IMR-90 (cell line): ENCODE measurements at regions not wholly inside any gene's neighbourhood (a gene's known extent, or its start where the extent isn't known, plus 50 kb on each side); places are given as distances from the start of the nearest gene placed in this dataset.

ENCODE experiments used
- ATAC-seq: fragments of 200-7000 bp; cut with Tn5 transposase; 2 replicates; pipeline ENCODE4 v1.9.1; 2020; ENCODE audit warnings: low read depth, mild to moderate bottlenecking, moderate library complexity
- BruUV-seq: library from RNA; stranded (reverse); fragments of 400-500 nt; replicated peaks from 2 replicates; lab custom pipeline; 2021; lab: Mats Ljungman, UMichigan
- CTCF ChIA-PET: fragments of 300-600 bp; formaldehyde crosslinking; extraction: SDS; loops from one replicate; lab custom pipeline; 2021; ENCODE audit warnings: antibody characterized with exemption; lab: Yijun Ruan, JAX
- POLR2A ChIA-PET: fragments of 300-600 bp; sonication (Branson Sonifier 250); formaldehyde crosslinking; loops from one replicate; lab custom pipeline; 2022; ENCODE audit warnings: antibody characterized with exemption; ENCODE audit not compliant: unreplicated experiment; lab: Charles Lee
- DNase-seq: peaks from one replicate; pipeline ENCODE4 v3.0.0; 2013
- H2AFZ ChIP-seq: replicated peaks from 2 replicates; pipeline ENCODE3; 2013; ENCODE audit warnings: low read length, mild to moderate bottlenecking; ENCODE audit not compliant: poor library complexity
- H2AK5ac ChIP-seq: 2 replicates; pipeline ENCODE4 v1.6.1; 2013; ENCODE audit warnings: low read depth, low read length, inconsistent platforms
- H2AK9ac ChIP-seq: replicated peaks from 2 replicates; pipeline ENCODE3; 2013; ENCODE audit warnings: mild to moderate bottlenecking, low read depth, low read length, moderate library complexity; ENCODE audit not compliant: poor library complexity
- H2BK120ac ChIP-seq: 2 replicates; pipeline ENCODE4 v1.6.1; 2013; ENCODE audit warnings: low read depth, low read length, inconsistent platforms
- H2BK15ac ChIP-seq: 3 replicates; pipeline ENCODE4 v1.6.1; 2013; ENCODE audit warnings: low read depth, low read length, inconsistent platforms
- H2BK20ac ChIP-seq: 2 replicates; pipeline ENCODE4 v1.6.1; 2013; ENCODE audit warnings: low read depth, mild to moderate bottlenecking, inconsistent platforms, low read length, moderate library complexity
- H2BK5ac ChIP-seq: 2 replicates; pipeline ENCODE4 v1.6.1; 2013; ENCODE audit warnings: mild to moderate bottlenecking, low read depth, low read length, inconsistent platforms; ENCODE audit not compliant: poor library complexity, severe bottlenecking
- H3K14ac ChIP-seq: replicated peaks from 2 replicates; pipeline ENCODE4 v1.6.1; 2013; ENCODE audit warnings: low read depth, low read length, inconsistent platforms
- H3K18ac ChIP-seq: 2 replicates; pipeline ENCODE4 v1.6.1; 2013; ENCODE audit warnings: low read depth, low read length, control low read depth
- H3K23ac ChIP-seq: 2 replicates; pipeline ENCODE4 v1.6.1; 2013; ENCODE audit warnings: low read depth, low read length, inconsistent platforms
- H3K27ac ChIP-seq: 2 replicates; pipeline ENCODE4 v1.5.1; 2013; ENCODE audit warnings: mild to moderate bottlenecking, control low read depth, low read length; ENCODE audit not compliant: insufficient read depth
- H3K27me3 ChIP-seq: 2 replicates; pipeline ENCODE4 v1.6.1; 2013; ENCODE audit warnings: low read length; ENCODE audit not compliant: control insufficient read depth, insufficient read depth
- H3K36me3 ChIP-seq: 2 replicates; pipeline ENCODE4 v1.6.1; 2013; ENCODE audit warnings: low read length, mixed read lengths; ENCODE audit not compliant: control insufficient read depth, insufficient read depth
- H3K4ac ChIP-seq: 2 replicates; pipeline ENCODE4 v1.6.1; 2013; ENCODE audit warnings: low read depth, low read length, inconsistent platforms
- H3K4me1 ChIP-seq: 2 replicates; pipeline ENCODE4 v1.6.1; 2013; ENCODE audit warnings: low read length, mixed read lengths; ENCODE audit not compliant: control insufficient read depth, insufficient read depth
- H3K4me2 ChIP-seq: 2 replicates; pipeline ENCODE4 v1.6.1; 2013; ENCODE audit warnings: low read depth, mild to moderate bottlenecking, control low read depth, low read length, moderate library complexity
- H3K4me3 ChIP-seq: 2 replicates; pipeline ENCODE4 v1.5.1; 2013; ENCODE audit warnings: low read depth, mild to moderate bottlenecking, control low read depth, low read length, moderate library complexity; ENCODE audit not compliant: insufficient read depth
- H3K56ac ChIP-seq: 2 replicates; pipeline ENCODE4 v1.6.1; 2013; ENCODE audit warnings: low read length, inconsistent platforms; ENCODE audit not compliant: insufficient read depth; ENCODE audit errors: extremely low read depth
- H3K79me1 ChIP-seq, 2 experiments: 2 replicates each; pipeline ENCODE4 v1.6.1; 2013; ENCODE audit warnings: low read length in 2 of 2, inconsistent platforms in 1 of 2, low read depth in 1 of 2
- H3K9ac ChIP-seq: 2 replicates; pipeline ENCODE4 v1.6.1; 2013; ENCODE audit warnings: low read depth, low read length, control low read depth
- H3K9me1 ChIP-seq: 2 replicates; pipeline ENCODE4 v1.6.1; 2013; ENCODE audit warnings: low read length, inconsistent platforms; ENCODE audit not compliant: insufficient read depth
- H3K9me3 ChIP-seq: 2 replicates; pipeline ENCODE4 v1.6.1; 2013; ENCODE audit warnings: low read length; ENCODE audit not compliant: control insufficient read depth, insufficient read depth
- H4K20me1 ChIP-seq: 2 replicates; pipeline ENCODE4 v1.6.1; 2013; ENCODE audit warnings: low read length, inconsistent platforms; ENCODE audit not compliant: insufficient read depth
- H4K5ac ChIP-seq: 2 replicates; pipeline ENCODE4 v1.6.1; 2013; ENCODE audit warnings: mild to moderate bottlenecking, low read depth, low read length, control low read depth
- H4K8ac ChIP-seq, 2 experiments: 2 replicates each; pipeline ENCODE4 v1.6.1; 2013; ENCODE audit warnings: low read depth in 2 of 2, low read length in 2 of 2, control low read depth in 1 of 2, inconsistent platforms in 1 of 2
- H4K91ac ChIP-seq: 2 replicates; pipeline ENCODE4 v1.6.1; 2013; ENCODE audit warnings: low read depth, low read length, inconsistent platforms; ENCODE audit not compliant: insufficient read depth
- BHLHE40 ChIP-seq: fragments of 150-350 bp; IDR thresholded peaks from 2 replicates; pipeline ENCODE4 v1.6.1; 2016; ENCODE audit warnings: mild to moderate bottlenecking, low read depth, low read length
- CEBPB ChIP-seq: IDR thresholded peaks from 2 replicates; pipeline ENCODE4 v1.6.1; 2012; ENCODE audit warnings: low read depth, low read length, improper control_type of control experiment
- CHD1 ChIP-seq: IDR thresholded peaks from 2 replicates; pipeline ENCODE4 v1.6.1; 2012; ENCODE audit warnings: low read depth, low read length, improper control_type of control experiment
- CTCF ChIP-seq: conservative IDR thresholded peaks from 2 replicates; pipeline ENCODE4 v1.5.1; 2012; ENCODE audit warnings: mild to moderate bottlenecking, low read depth, low read length, improper control_type of control experiment
- ELK1 ChIP-seq: fragments of 150-350 bp; IDR thresholded peaks from 2 replicates; pipeline ENCODE4 v1.6.1; 2016; ENCODE audit warnings: low read depth, mild to moderate bottlenecking, low read length, moderate library complexity, borderline replicate concordance
- FOS ChIP-seq: fragments of 150-350 bp; IDR thresholded peaks from 2 replicates; pipeline ENCODE4 v1.6.1; 2016; ENCODE audit warnings: low read depth, low read length
- MAFK ChIP-seq: IDR thresholded peaks from 2 replicates; pipeline ENCODE4 v1.6.1; 2012; ENCODE audit warnings: low read depth, low read length, improper control_type of control experiment
- MAZ ChIP-seq: IDR thresholded peaks from 2 replicates; pipeline ENCODE4 v1.6.1; 2012; ENCODE audit warnings: low read depth, mild to moderate bottlenecking, low read length, improper control_type of control experiment, moderate library complexity, borderline replicate concordance
- MXI1 ChIP-seq: IDR thresholded peaks from 2 replicates; pipeline ENCODE4 v1.6.1; 2012; ENCODE audit warnings: low read depth, mild to moderate bottlenecking, low read length, moderate library complexity, borderline replicate concordance
- NFE2L2 ChIP-seq: fragments of 150-350 bp; IDR thresholded peaks from 2 replicates; pipeline ENCODE4 v1.6.1; 2016; ENCODE audit warnings: low read depth, mild to moderate bottlenecking, low read length
- POLR2A ChIP-seq: IDR thresholded peaks from 2 replicates; pipeline ENCODE4 v1.6.1; 2012; ENCODE audit warnings: mild to moderate bottlenecking, low read depth, low read length
- RAD21 ChIP-seq: IDR thresholded peaks from 2 replicates; pipeline ENCODE4 v1.6.1; 2012; ENCODE audit warnings: low read length, improper control_type of control experiment
- RCOR1 ChIP-seq: IDR thresholded peaks from 2 replicates; pipeline ENCODE4 v1.6.1; 2012; ENCODE audit warnings: mild to moderate bottlenecking, low read length, improper control_type of control experiment; ENCODE audit not compliant: insufficient replicate concordance
- RFX5 ChIP-seq: IDR thresholded peaks from 2 replicates; pipeline ENCODE4 v1.8.0; 2012; ENCODE audit warnings: low read depth, mild to moderate bottlenecking, low read length, moderate library complexity
- SMC3 ChIP-seq: fragments of 150-350 bp; IDR thresholded peaks from 2 replicates; pipeline ENCODE4 v1.6.1; 2016; ENCODE audit warnings: low read depth, mild to moderate bottlenecking, antibody characterized with exemption, low read length, moderate library complexity
- USF2 ChIP-seq: fragments of 150-350 bp; IDR thresholded peaks from 2 replicates; pipeline ENCODE4 v1.6.1; 2017; ENCODE audit warnings: mild to moderate bottlenecking, antibody characterized with exemption, low read length, low read depth
- WGBS, 2 experiments: methylation state at CpG; one replicate each; pipeline versions ENCODE4 v1.1.5 to v1.1.7; 2013; ENCODE audit warnings: missing lambda C conversion rate in 2 of 2; ENCODE audit not compliant: insufficient read length in 1 of 2; ENCODE audit errors: extremely low coverage in 2 of 2; 5-methylcytosine and 5-hydroxymethylcytosine counted together
- dilution Hi-C: fragments of 300-500 bp; cut with HindIII; formaldehyde crosslinking; loops from one replicate; pipeline ENCODE4 v1.14.3; 2018; ENCODE audit warnings: low sequenced_read_pairs; ENCODE audit not compliant: unreplicated experiment
- in situ Hi-C: fragments of 300-500 bp; cut with MboI; formaldehyde crosslinking; loops from 3 replicates; pipeline ENCODE4 v1.14.3; 2019; ENCODE audit warnings: low sequenced_read_pairs, inconsistent platforms, mixed read lengths
- intact Hi-C: fragments of 100-400 bp; cut with micrococcal nuclease; formaldehyde crosslinking; loops from 2 replicates; pipeline ENCODE4 v1.10.0; 2022

- Histone ChIP-seq H2BK120ac (no peak overlapping the region), H3K9ac (no peak overlapping the region), H3K9me3 (peaks cover 18% of the 10 kb centered on the region), H4K20me1 (no peaks in the 10 kb centered on the region), H2BK20ac (no peak overlapping the region), H4K91ac (no peak overlapping the region), H3K4me1 (no peaks in the 10 kb centered on the region), H3K4ac (no peak overlapping the region), H4K8ac (no peak overlapping the region), H2BK5ac (no peak overlapping the region), H3K18ac (no peak overlapping the region), H3K14ac (no peak overlapping the region), H2AK5ac (no peak overlapping the region), H3K56ac (no peak overlapping the region), H3K36me3 (no peaks in the 10 kb centered on the region), H3K9me1 (no peaks in the 10 kb centered on the region), H2BK15ac (no peak overlapping the region), H4K5ac (no peak overlapping the region), H3K27me3 (no peaks in the 10 kb centered on the region), H3K4me3 (no peak overlapping the region), H3K79me1 (no peaks in the 10 kb centered on the region), H3K4me2 (no peak overlapping the region), H3K23ac (no peak overlapping the region), H2AFZ (no peak overlapping the region), H3K27ac (no peak overlapping the region), H2AK9ac (no peak overlapping the region)
- POLR2A ChIA-PET, result no interaction called here
- TF ChIP-seq MAZ (no peak), MXI1 (no peak), CHD1 (no peak), SMC3 (no peak), CEBPB (no peak), RFX5 (no peak), ELK1 (no peak), USF2 (no peak), FOS (no peak), NFE2L2 (no peak), RCOR1 (no peak), RAD21 (no peak), POLR2A (no peak), MAFK (no peak), CTCF (no peak), BHLHE40 (no peak)
- DNase-seq, result no peak
- no peak for ATAC-seq
- no TSS peak for BruUV-seq
- dilution Hi-C loops (no loop called here), in situ Hi-C loops (no loop called here), intact Hi-C loops (no loop called here)
- 40% methylated on average over 1 of the region's 5 CpGs; no CpG with 5 or more reads in 1 of the 2 experiments for WGBS, 2 experiments
- CTCF ChIA-PET, result interaction anchor here (0.7 kb wide), 1 partner anchor 233 kb away, joined by 3 read pairs; no protein-coding TSS in a partner anchor
These were observed 321.0 kb upstream of the RAB6C start for GRCh38 chr2:129658430-129658829.
